ENCODE measurements at regions not wholly inside any gene's neighbourhood (a gene's known extent, or its start where the extent isn't known, plus 50 kb on each side); places are given as distances from the start of the nearest gene placed in this dataset.

DNA sequence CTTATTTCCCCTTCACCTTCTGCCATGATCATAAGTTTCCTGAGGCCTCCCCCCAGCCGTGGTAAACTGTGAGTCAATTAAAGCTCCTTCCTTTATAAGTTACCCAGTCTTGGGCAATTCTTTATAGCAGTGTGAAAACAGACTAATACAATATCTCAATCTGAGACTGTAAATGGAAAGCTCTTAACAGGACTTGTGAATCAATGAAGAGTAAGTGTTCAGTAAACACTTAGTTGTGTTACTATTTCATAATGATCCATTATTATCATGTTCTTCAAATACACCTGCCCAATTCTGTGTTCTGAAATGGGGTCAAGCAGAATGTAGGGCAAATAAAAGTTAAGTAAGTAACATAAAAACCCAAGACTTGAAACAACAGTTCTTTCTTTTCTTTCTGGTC, 266.2 kb downstream of the TENT5A start:
- TF ChIP-seq, protein P1, sequence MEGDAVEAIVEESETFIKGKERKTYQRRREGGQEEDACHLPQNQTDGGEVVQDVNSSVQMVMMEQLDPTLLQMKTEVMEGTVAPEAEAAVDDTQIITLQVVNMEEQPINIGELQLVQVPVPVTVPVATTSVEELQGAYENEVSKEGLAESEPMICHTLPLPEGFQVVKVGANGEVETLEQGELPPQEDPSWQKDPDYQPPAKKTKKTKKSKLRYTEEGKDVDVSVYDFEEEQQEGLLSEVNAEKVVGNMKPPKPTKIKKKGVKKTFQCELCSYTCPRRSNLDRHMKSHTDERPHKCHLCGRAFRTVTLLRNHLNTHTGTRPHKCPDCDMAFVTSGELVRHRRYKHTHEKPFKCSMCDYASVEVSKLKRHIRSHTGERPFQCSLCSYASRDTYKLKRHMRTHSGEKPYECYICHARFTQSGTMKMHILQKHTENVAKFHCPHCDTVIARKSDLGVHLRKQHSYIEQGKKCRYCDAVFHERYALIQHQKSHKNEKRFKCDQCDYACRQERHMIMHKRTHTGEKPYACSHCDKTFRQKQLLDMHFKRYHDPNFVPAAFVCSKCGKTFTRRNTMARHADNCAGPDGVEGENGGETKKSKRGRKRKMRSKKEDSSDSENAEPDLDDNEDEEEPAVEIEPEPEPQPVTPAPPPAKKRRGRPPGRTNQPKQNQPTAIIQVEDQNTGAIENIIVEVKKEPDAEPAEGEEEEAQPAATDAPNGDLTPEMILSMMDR (IDR thresholded peaks at IDR 0.05; ENCODE audit: low read length): no peak
- TF ChIP-seq EZH2 (IDR thresholded peaks at IDR 0.05; ENCODE audit: borderline replicate concordance, low read length): no peak

All from OCI-LY1 (cell line).